Mesendoderm (in vitro differentiated cells): ENCODE measurements at regions not wholly inside any gene's neighbourhood (a gene's known extent, or its start where the extent isn't known, plus 50 kb on each side); places are given as distances from the start of the nearest gene placed in this dataset.
A peak's percentile ranks its signal among the peaks of the same experiment; 100 is the strongest.

ENCODE experiments used
- DNase-seq: peaks from one replicate; pipeline ENCODE4 v3.0.0; 2013
- H2AK5ac ChIP-seq: 2 replicates; pipeline ENCODE4 v1.6.1; 2013; ENCODE audit warnings: low read length, inconsistent platforms
- H2BK120ac ChIP-seq: 2 replicates; pipeline ENCODE4 v1.6.1; 2013; ENCODE audit warnings: low read depth, mild to moderate bottlenecking, low read length, moderate library complexity, mixed read lengths
- H2BK15ac ChIP-seq: replicated peaks from 2 replicates; pipeline ENCODE4 v1.6.1; 2013; ENCODE audit warnings: low read depth, mild to moderate bottlenecking, moderate library complexity
- H2BK5ac ChIP-seq: 2 replicates; pipeline ENCODE4 v1.6.1; 2013; ENCODE audit warnings: low read length, inconsistent platforms
- H3K18ac ChIP-seq: 2 replicates; pipeline ENCODE4 v1.6.1; 2013; ENCODE audit warnings: mild to moderate bottlenecking, low read length, mixed read lengths
- H3K23ac ChIP-seq: one replicate; pipeline ENCODE4 v1.6.1; 2013; ENCODE audit warnings: low read length
- H3K27ac ChIP-seq: 2 replicates; pipeline ENCODE4 v1.5.1; 2013; ENCODE audit warnings: low read depth, mild to moderate bottlenecking, inconsistent platforms, low read length, moderate library complexity
- H3K27me3 ChIP-seq: 2 replicates; pipeline ENCODE4 v1.6.1; 2013; ENCODE audit warnings: low read length, control low read depth, mild to moderate bottlenecking, inconsistent platforms; ENCODE audit not compliant: insufficient read depth, poor library complexity
- H3K36me3 ChIP-seq: 2 replicates; pipeline ENCODE4 v1.6.1; 2013; ENCODE audit warnings: low read length, inconsistent platforms; ENCODE audit not compliant: control insufficient read depth, insufficient read depth
- H3K4ac ChIP-seq: one replicate; pipeline ENCODE4 v1.6.1; 2013; ENCODE audit warnings: low read depth, mild to moderate bottlenecking, low read length, moderate library complexity
- H3K4me1 ChIP-seq: 2 replicates; pipeline ENCODE4 v1.6.1; 2013; ENCODE audit warnings: low read depth, low read length, inconsistent platforms; ENCODE audit not compliant: control insufficient read depth
- H3K4me2 ChIP-seq: 2 replicates; pipeline ENCODE4 v1.6.1; 2013; ENCODE audit warnings: low read length
- H3K4me3 ChIP-seq: 2 replicates; pipeline ENCODE4 v1.5.1; 2013; ENCODE audit warnings: mild to moderate bottlenecking, low read length
- H3K56ac ChIP-seq: one replicate; pipeline ENCODE4 v1.6.1; 2013; ENCODE audit warnings: low read length
- H3K79me1 ChIP-seq: 2 replicates; pipeline ENCODE4 v1.6.1; 2013; ENCODE audit warnings: low read length, inconsistent platforms
- H3K79me2 ChIP-seq: 2 replicates; pipeline ENCODE4 v1.6.1; 2013; ENCODE audit warnings: mild to moderate bottlenecking, low read length; ENCODE audit not compliant: control insufficient read depth, insufficient read depth
- H3K9ac ChIP-seq: 2 replicates; pipeline ENCODE4 v1.6.1; 2013; ENCODE audit warnings: low read length, inconsistent platforms
- H4K5ac ChIP-seq: one replicate; pipeline ENCODE4 v1.6.1; 2013; ENCODE audit warnings: low read length
- H4K8ac ChIP-seq: one replicate; pipeline ENCODE4 v1.6.1; 2013; ENCODE audit warnings: low read depth, mild to moderate bottlenecking, control low read depth, low read length, moderate library complexity
- WGBS: extraction: QIAGEN DNeasy Blood & Tissue Kit; methylation state at CpG from one replicate; pipeline ENCODE4 v1.1.7; 2013; ENCODE audit warnings: low lambda C conversion rate, missing lambda C conversion rate; ENCODE audit not compliant: insufficient coverage; ENCODE audit errors: extremely low coverage; 5-methylcytosine and 5-hydroxymethylcytosine counted together

- H3K27ac ChIP-seq = no peak overlapping the region
- H4K8ac ChIP-seq = no peak overlapping the region
- H3K4me1 ChIP-seq = peaks cover 8% of the 10 kb centered on the region
- no peaks in the 10 kb centered on the region for H3K79me1 ChIP-seq
- no peak overlapping the region for H3K4ac ChIP-seq
- H3K56ac ChIP-seq = no peak overlapping the region
- no peak overlapping the region for H3K4me3 ChIP-seq
- H3K4me2 ChIP-seq = no peak overlapping the region
- H4K5ac ChIP-seq = no peak overlapping the region
- H3K9ac ChIP-seq = no peak overlapping the region
- no peak overlapping the region for H2AK5ac ChIP-seq
- H3K36me3 ChIP-seq = no peaks in the 10 kb centered on the region
- no peaks in the 10 kb centered on the region for H3K27me3 ChIP-seq
- no peak for DNase-seq
- no peaks in the 10 kb centered on the region for H3K79me2 ChIP-seq
- no peak overlapping the region for H3K23ac ChIP-seq
- H2BK15ac ChIP-seq = no peak overlapping the region
- no peak overlapping the region for H2BK5ac ChIP-seq
- no peak overlapping the region for H2BK120ac ChIP-seq
- H3K18ac ChIP-seq = no peak overlapping the region
- WGBS = no CpG with 5 or more reads among the region's 12 CpGs
Observed at GRCh38 chr1:234728740-234729139, 118.8 kb upstream of the IRF2BP2 start.

- H3K4ac ChIP-seq = no peak overlapping the region
- H3K79me2 ChIP-seq = no peaks in the 10 kb centered on the region
- H3K79me1 ChIP-seq = no peaks in the 10 kb centered on the region
- H4K8ac ChIP-seq = no peak overlapping the region
- H2BK120ac ChIP-seq = no peak overlapping the region
- no peak overlapping the region for H2BK5ac ChIP-seq
- H3K23ac ChIP-seq = no peak overlapping the region
- H3K4me1 ChIP-seq = peaks cover 11% of the 10 kb centered on the region
- no peak overlapping the region for H3K18ac ChIP-seq
- no peaks in the 10 kb centered on the region for H3K27me3 ChIP-seq
- peak overlapping the region; percentile 25 for H3K27ac ChIP-seq
- no peak overlapping the region for H3K9ac ChIP-seq
- H3K36me3 ChIP-seq = no peaks in the 10 kb centered on the region
- DNase-seq = peak; percentile 35
- no peak overlapping the region for H3K4me2 ChIP-seq
- H3K4me3 ChIP-seq = no peak overlapping the region
- H3K56ac ChIP-seq = no peak overlapping the region
- no peak overlapping the region for H2BK15ac ChIP-seq
- no peak overlapping the region for H2AK5ac ChIP-seq
- H4K5ac ChIP-seq = no peak overlapping the region
- whole genome bisulfite sequencing = no CpG with 5 or more reads among the region's 8 CpGs
Observed at GRCh38 chr1:234727018-234727940, 117.3 kb upstream of the IRF2BP2 start.

GRCh38 chr1:234726359-234726943 is 116.5 kb upstream of the IRF2BP2 start:
- peak; percentile 75 for DNase-seq

GRCh38 chr1:234725177-234726132 is 115.5 kb upstream of the IRF2BP2 start:
- no peak overlapping the region for H3K4me2 ChIP-seq
- H2AK5ac ChIP-seq = no peak overlapping the region
- H3K27ac ChIP-seq = peak overlapping the region; percentile 81
- no peak overlapping the region for H2BK5ac ChIP-seq
- peak overlapping the region; percentile 1 for H2BK120ac ChIP-seq
- H2BK15ac ChIP-seq = no peak overlapping the region
- H4K5ac ChIP-seq = no peak overlapping the region
- H3K79me2 ChIP-seq = no peaks in the 10 kb centered on the region
- no peaks in the 10 kb centered on the region for H3K36me3 ChIP-seq
- H3K79me1 ChIP-seq = no peaks in the 10 kb centered on the region
- DNase-seq = peak; percentile 34
- H3K4me1 ChIP-seq = peaks cover 11% of the 10 kb centered on the region
- no peaks in the 10 kb centered on the region for H3K27me3 ChIP-seq
- peak overlapping the region; percentile 85 for H3K4ac ChIP-seq
- H3K23ac ChIP-seq = no peak overlapping the region
- no peak overlapping the region for H4K8ac ChIP-seq
- H3K9ac ChIP-seq = peak overlapping the region; percentile 57
- WGBS = no CpG with 5 or more reads among the region's 12 CpGs
- H3K4me3 ChIP-seq = no peak overlapping the region
- H3K56ac ChIP-seq = peak overlapping the region; percentile 47
- H3K18ac ChIP-seq = peak overlapping the region; percentile 41

More at GRCh38 chr1:234726359-234726943, 116.5 kb upstream of the IRF2BP2 start:
- Histone ChIP-seq H4K5ac (no peak overlapping the region), H2AK5ac (no peak overlapping the region), H2BK5ac (peak overlapping the region; percentile 22), H3K4me2 (no peak overlapping the region), H4K8ac (no peak overlapping the region), H3K79me1 (no peaks in the 10 kb centered on the region), H3K18ac (no peak overlapping the region), H3K23ac (no peak overlapping the region), H3K9ac (no peak overlapping the region), H3K27ac (peak overlapping the region; percentile 48), H3K56ac (peak overlapping the region; percentile 44), H3K4ac (no peak overlapping the region), H3K79me2 (no peaks in the 10 kb centered on the region), H2BK15ac (no peak overlapping the region), H3K4me3 (no peak overlapping the region), H3K36me3 (no peaks in the 10 kb centered on the region), H2BK120ac (no peak overlapping the region), H3K27me3 (no peaks in the 10 kb centered on the region), H3K4me1 (peaks cover 11% of the 10 kb centered on the region)
- no CpG with 5 or more reads among the region's 12 CpGs for WGBS

GRCh38 chr1:234724516-234725176 is 114.7 kb upstream of the IRF2BP2 start:
- Histone ChIP-seq H2BK15ac (no peak overlapping the region), H3K79me2 (no peaks in the 10 kb centered on the region), H3K23ac (no peak overlapping the region), H3K79me1 (no peaks in the 10 kb centered on the region), H3K4ac (peak overlapping the region; percentile 85), H3K9ac (peak overlapping the region; percentile 57), H3K18ac (peak overlapping the region; percentile 41), H3K36me3 (no peaks in the 10 kb centered on the region), H4K8ac (no peak overlapping the region), H3K4me3 (no peak overlapping the region), H4K5ac (no peak overlapping the region), H3K27ac (peak overlapping the region; percentile 81), H3K4me1 (peaks cover 11% of the 10 kb centered on the region), H2AK5ac (peak overlapping the region; percentile 38), H2BK5ac (peak overlapping the region; percentile 0), H3K27me3 (no peaks in the 10 kb centered on the region), H2BK120ac (peak overlapping the region; percentile 15), H3K4me2 (no peak overlapping the region), H3K56ac (peak overlapping the region; percentile 47)
- no CpG with 5 or more reads among the region's 16 CpGs for WGBS
- DNase-seq = no peak
